COLO829 (cell line): ENCODE measurements at regions not wholly inside any gene's neighbourhood (a gene's known extent, or its start where the extent isn't known, plus 50 kb on each side); places are given as distances from the start of the nearest gene placed in this dataset.

Source experiments
- DNase-seq: peaks from one replicate; pipeline ENCODE4 v3.0.0; 2012; ENCODE audit warnings: low spot score

DNA sequence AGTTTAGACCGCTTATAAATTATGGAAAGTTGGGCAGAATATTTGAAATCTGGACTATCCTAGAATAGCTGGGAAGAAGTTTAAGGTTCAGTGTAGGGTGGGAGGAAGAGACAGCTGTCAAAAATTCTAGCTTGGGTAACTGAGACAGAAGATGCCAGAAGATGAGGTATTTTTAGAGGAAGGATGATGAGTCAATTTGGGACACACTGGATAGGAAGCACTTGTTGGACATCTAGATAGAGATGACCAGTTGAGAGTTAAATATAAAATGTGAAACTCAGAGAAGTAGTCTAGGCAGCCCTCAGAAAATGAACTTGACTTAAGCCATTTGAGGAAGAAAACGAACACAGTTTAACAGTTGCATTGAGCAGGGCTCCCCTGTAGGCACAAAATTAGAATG is 137.9 kb upstream of the MAP9 start:
- DNase-seq, result no peak

DNA sequence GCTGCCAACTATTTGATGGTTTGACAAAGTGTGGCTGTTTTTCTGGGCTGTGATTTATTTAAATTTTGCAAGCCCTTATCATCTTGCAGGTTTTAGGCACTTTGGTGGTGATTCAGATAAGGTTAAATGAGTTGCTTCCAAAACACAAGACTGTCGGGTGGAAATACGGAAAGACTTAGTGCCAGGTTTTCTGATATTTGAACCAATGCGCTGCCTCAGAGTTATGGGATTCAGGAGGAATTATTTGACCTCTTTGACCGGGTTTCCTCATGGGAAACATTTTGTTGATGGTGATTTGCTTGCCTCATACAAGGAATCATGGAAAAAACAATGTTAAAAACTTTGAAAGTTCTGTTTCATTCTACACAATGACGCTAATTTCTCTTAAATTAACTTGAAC is 136.1 kb upstream of the MAP9 start:
- no peak for DNase-seq

DNA sequence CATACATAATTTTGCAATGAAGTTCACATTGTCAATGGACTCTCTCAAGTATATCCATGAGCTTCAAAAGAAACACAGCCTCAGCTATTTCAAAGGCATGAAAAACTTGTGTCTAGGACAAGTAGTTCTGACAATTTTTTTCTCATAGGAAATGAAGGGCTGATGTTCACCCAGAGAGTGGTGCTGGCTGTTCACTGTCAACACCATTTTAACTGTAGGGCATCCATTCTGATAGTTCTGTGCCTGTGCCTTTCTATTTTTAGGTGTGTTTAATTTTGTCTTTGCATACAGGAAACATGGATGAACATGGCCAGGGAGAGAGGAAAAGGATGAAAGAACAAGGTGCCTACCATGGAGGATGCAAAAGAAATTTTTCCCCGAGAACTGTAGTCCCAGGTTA is 135.3 kb upstream of the MAP9 start:
- DNase-seq, result no peak

DNA sequence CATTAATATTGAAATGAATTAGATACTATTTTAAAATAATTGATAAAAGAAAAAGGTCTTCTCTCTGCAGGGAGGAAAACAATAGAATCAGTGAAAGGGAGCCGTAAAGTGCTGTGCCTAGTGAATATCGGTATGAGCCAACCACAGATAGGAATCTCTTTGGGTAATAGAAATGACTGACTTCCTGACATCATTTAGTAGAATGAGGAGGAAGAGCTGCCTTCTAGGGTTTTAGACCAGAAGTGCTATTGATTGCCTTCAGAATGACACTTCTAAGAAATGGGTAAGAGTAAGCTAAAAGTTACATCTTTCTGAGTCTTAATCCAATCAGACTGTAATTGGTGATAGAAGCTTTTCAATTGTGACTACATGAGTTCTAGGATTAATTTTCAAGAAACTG is 134.0 kb upstream of the MAP9 start:
- no peak for DNase-seq

DNA sequence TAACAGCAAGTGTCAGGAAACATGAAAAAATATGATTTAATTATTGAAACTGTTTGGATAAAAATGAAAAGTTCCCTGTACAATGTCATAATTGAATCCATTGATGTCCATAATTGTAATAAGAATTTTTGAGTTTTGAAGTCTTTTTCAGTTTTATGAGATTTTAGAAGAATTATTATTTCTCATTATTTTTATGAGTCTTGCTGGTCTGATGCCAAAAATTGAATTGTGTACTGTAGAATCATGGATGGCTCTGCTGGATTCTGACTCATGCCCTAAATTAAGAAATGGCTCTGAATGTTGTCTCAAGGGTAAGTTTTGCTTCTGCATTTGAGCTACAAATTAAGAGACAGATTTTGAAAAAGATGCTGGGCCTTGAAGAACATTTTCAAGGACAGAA is 132.8 kb upstream of the MAP9 start:
- DNase-seq, result no peak

DNA sequence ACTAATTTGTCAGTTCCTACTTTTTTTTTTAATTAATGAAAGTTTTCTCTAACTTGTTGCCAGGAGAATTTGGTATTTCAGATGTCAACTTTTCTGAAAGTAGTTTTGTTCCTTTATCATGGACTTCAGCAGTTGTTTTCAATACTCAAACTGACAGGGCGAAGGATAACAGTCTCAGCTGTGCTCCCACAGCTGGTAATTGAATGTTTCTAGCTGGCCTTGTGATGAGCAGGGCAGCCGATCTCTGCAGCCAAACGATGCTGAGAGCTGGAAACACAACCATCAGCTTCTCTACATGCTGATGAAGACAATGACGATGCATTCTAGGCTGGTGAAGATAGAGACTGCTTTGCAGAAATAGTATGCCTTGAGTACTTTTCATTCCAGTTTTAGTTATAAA is 130.0 kb upstream of the MAP9 start:
- no peak for DNase-seq

DNA sequence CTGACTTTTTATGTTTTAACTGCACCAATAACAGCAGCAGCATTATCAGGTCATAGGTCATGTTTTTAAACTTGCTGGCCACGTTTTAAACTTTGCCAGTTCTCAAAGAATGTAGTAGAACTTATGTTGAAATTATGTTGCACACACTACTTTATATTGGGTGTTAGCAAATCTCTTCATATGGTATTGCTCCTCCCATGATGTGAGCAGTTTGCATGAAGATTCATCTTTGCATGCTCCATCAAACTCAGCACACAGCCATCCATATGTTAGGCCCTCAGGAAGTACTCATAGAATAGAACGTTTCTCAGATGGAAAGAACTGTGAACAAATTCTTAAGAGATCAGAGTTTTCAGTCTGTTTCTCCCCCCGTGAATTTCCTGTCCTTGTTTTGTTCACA is 128.6 kb upstream of the MAP9 start:
- no peak for DNase-seq

DNA sequence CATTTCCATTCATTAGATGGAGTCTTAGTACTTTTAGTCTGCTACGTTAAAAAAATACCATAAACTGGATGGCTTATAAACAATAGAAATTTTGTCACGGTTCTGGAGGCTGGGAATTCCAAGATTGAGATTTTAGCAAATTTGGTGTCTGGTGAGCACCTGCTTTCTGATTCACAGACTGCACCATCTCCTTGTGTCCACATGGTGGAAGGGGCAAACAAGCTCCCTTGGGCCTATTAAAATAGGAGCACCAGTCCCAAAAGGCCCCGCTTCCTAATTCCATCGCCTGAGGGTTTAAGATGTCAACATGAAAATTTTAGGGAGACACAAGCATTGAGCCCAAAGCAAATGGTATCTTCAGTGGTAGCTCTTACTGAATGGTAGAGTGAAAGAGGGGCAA is 120.5 kb upstream of the MAP9 start:
- DNase-seq, result no peak

DNA sequence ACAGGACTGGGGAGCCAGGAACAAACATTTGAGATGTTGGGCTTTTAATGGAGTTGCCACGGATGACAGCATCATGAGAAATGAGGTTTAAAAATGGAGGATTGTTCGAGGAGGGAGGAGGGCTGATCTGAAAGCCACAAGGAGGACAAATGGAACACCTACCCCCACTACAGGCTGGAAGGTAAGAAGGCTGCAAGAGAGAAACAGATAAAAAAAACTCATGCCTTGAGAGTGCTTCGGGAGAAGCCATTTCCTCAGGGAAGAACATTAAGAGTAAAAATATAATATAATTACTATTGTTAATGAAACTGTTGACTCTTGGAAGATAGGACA is 119.5 kb upstream of the MAP9 start:
- no peak for DNase-seq

DNA sequence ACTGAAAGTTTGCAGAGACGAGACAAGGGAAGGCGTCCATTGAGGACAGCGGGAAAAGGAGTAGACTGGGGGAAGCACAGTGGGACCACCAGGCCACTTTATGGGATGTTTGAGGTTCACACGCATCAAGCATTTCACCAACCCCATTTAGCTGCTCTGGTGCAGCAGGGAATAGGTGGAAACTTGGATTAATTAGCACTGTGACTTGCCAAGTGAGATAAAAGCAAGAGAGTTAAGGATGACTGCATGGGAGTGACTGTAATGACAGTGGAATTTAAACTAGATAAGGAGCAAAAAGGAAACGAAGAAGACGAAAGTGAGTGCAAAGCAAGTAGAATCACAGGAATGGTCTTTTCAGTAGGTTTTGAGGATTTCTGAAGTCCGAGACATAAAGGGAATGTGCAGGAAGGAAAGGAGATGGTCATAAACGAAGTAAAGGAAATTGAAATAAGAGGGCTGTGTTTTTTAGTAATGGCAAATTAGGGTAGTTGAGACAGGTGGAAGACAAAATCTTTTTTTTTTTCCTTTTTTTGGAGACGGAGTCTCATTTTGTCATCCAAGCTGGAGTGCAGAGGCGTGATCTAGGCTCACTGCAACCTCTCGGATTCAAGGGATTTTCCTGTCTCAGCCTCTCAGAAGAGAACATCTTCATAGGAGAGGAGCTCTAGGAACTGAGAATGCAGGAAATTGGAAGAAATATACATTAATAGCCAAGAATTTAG is 119.0 kb upstream of the MAP9 start:
- no peak for DNase-seq

DNA sequence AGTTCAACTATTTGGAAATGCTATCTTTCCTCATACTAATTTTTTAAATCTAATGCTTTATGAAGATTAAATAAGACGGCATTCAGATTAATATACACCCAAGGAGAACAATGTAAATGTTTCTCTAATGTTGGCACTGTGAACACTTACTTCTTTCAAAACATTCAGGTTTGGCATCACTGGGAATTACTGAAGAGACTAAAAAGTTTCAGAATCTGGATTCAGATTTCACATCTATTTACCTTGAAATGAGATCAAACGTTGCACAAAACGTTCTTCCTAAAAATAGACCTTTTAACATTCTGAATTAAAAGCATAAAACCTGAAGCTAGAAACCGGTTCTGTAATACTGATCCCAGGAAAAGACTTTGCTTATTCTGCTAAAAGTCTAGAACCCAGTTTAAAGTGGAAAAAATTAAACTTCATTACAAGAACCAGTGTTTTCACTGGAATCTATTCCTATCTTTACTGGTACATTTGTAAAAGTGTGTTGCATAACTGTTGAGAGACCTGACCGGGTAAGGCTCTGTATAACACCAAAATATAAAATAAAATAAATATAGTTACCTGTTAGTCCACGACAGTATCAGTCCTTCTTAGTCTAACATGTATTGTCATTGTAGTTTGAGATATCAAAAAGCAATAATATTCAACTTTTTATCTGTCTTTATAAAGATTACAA is 117.4 kb upstream of the MAP9 start:
- no peak for DNase-seq

DNA sequence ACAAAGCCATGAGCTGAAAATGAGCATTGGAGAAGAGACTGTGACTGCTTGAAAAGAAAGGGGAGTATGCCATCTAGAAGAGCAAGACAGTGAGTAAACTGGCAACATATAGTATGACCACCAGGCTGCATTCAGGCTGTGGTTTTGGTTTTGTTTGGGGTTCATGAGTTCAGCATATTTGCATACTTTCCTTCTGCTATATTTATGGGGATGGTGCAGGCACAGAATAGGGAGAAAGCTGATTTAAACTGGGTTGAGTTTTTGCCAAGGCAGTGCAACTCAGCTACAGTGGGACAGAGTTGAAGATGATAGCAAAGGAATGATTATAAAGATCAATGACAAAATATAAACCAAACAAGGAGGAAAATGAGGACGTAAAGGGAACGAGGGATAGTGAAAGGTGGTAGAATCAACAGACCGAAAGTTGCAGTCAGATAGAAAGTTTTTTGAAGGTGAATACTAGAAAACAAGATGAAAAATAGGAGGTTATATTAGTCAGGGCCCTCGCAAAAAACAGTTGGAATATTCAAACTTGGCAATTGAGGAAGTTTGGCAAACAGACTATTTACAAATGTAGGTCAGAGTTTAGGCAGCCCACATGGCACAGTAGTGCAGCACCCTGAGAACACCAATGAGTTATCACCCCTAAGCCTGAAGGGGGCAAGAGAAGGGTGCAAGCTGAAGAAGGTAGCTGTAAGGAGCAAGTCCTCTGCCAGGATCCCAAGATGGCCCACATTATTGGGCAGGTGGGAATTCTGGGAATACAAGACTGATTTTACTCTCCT is 114.8 kb upstream of the MAP9 start:
- no peak for DNase-seq

DNA sequence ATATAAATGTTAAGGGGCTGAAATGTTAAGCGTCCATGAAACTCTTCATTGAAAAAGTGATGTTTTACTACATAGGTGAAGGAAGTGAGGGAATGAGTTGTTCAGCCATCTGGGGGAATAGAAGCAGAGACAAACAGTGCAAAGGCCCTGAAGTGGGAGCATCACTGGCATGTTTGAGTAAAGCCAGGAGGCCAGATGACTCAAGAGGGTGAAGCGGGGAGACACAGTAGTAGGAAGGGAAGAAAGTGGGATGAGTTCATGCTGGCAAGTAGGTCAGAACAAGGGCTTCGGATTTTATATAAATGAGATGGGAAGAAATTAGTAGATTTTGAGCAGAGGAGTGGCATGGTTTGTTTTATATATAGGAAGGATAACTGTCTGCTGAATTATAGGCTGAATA is 112.5 kb upstream of the MAP9 start:
- DNase-seq, result no peak

DNA sequence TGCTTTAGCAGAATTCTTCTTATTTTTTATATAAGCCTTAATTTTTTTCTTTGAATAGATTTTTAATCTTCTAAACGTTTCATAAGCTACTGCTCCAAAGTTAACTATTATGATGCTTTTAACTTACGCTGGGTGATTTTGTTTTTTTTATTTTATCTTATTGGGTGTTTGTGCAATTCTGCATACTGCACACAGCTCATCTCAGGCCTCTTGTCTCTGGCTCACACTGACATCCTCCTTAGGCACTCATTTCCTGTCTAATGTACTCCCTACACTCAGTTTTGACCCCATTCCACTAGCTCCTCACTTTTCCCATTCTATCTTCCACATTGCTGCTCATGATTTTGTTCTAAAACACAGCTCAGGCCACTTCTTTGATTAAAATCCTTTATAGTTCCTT is 111.9 kb upstream of the MAP9 start:
- DNase-seq, result no peak

DNA sequence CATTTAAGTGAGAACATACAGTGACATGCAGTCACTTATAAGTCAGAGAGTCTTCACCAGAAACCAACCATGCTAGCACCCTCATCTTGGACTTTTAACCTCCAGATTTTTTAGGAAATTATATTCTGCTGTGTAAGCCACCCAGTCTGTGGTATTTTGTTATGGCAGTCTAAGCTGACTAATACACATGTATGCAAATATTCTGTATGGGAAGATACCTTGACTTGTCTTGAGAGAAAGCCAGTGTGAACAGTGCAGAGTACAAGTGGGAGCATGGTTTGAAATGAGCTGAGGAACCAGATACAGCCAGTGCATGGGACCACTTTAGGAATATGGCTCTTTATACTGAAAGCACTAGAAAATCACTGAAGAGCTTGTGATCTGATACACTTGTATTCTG is 110.4 kb upstream of the MAP9 start:
- no peak for DNase-seq

DNA sequence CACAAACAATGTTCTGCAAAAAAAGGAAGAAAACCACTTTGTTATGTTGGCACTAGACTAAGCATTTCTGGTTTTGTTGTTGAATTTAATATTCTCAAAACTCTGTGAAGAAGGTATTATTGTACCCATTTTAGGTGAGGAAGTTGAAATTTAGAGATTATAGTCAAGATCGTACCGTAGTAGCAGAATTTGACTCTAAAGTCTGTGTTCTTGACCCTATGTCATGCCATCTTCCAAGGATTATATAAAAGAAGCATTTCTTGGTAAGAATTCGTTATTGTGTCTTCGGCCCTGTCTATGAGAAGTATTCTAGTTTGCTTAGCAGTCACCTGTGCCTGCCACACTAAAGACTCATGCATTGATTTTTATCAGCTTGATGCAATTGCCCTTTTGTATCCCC is 104.4 kb upstream of the MAP9 start:
- DNase-seq, result no peak

DNA sequence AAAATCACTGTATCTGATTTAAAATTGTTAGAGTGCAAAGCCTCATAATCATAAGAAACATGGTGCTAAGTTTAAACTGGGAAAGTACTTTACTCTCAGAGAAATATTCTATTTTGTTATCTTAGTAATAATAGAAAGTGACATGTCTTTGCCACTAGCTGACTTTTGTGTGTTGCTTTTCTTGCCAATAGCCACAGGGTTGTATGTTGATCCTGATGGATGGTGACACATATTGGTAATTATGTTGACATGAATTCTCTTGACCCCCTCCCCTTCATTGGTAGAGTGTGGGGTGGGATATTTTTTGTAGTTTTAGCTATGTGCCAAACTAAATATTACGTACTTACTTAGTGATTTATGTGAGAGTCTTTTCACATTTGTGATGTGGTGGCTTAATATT is 103.1 kb upstream of the MAP9 start:
- no peak for DNase-seq

DNA sequence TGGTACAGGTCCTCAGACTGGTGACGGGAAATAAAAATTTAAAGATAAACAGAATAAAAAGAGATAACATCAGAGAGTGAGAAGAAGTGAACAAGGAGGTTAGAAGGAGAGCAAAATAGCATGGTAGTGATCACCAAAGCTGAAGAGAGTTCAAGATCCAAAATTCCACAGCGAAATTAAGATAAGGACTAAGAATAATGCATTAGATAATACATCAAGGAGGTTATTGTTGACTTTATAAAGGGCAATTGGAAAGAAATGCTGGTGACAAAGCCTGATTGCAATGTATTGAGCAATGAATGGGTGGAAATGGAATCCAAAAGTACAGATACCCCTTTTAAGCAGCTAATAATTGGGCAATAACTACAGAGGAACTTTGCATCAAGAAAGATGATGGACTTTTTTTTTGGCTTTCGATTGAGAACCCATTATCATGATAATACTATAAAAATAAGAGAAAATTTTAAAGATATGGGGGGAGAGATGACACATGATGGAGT is 101.6 kb upstream of the MAP9 start:
- peak; percentile 20 for DNase-seq

DNA sequence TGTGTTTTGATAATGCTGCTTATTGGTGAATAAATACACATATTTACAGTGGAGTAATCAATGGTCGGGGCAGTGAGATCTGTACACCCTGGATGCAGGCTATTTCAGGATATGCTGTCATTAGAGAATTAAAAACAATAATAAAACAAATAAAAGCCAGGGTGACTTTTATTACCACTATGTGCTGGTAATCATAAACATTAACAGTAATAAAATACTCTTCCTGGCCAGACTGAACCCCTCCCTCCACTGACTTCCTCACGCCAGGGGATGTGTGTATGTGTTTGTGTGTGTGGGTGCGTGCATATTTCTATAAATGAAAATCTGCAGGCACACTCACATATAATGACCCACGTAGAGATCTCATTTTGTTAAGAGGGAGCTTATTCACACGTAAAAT is 98.0 kb upstream of the MAP9 start:
- no peak for DNase-seq

DNA sequence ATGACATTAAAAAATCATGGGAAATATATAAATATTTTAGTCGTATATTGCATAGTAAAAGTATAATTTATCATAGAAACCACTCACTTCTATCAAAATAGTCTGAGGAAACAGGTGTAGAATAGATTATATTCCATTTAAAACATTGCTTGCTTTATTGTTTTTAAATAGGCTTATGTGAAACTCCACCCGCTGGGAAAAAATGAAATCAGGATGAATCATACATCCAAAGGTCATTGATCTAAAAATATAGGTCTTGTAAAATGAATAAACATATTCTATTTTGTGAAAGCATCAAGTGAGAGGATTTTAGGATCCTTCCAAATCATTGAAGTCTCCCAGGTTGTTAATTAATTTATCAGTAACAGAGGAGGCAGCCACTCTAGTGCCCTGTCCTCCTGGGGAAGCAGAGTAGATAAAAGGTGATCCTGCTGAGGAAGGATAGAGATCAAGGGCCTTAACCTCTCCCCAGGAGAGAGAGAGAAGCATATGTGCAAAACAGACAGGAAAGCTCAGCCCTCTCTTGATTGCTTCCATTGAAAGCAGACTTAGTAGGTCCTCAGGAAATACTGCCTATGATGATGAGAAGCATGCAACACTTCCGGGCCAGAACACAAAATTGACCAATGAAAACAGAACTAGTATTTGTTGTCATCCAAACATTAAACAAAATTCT is 96.8 kb upstream of the MAP9 start:
- peak; percentile 9 for DNase-seq

DNA sequence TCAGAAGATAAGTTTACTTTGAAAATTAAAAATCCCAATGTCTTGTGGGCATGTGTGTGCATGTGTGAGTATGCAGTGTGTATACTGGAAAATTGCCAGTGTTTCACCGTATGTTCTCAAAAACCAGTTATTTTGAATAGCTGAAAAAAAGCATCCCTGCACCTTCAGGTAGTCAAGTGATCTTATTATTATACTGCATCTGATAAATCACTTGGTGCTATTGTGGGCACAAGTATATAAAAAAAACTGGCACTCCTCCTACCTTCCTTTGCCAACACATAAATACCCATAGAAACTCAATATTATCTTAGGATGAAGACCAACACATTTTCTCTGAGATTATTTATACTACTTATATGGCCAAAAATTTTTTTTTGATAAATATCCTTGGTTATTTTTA is 91.5 kb upstream of the MAP9 start:
- DNase-seq, result no peak

DNA sequence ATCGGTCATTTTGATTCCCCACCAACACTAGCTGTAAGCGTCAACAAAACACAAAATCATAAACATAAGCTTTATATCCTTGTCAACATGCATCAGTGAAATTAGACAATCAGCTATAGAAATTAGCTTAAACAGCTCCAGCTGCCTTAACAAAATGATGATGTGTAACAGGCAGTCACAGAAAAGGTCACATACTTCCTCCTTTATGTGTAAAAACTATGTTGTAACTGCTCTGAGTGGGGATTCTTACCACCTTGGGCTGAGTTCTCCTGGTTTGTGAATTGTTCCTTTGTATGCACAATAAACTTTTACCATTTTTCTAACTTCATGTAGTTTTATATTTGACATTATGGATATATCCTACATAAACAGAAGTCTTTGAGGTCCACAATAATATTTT is 73.9 kb upstream of the MAP9 start:
- no peak for DNase-seq

DNA sequence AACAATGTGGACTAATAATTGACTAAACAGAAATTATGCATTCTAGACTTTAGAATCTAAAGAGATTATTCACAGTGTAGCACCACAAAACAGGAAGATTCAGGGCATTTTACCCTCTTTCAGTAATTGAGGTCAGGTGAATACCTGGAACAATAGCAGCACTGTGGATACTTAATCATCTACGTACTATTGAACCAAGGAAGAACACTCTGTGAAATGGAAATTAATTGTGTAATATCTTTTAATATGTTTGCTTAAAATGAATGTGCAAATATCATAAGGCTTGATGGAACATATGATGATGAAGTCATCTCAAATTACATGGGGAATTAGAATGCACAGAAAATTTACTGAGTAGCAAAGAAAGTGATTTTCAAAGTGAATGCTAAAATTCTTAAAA is 68.5 kb upstream of the MAP9 start:
- DNase-seq, result no peak
